Frontal cortex (tissue), 3 donors: ENCODE measurements at regions not wholly inside any gene's neighbourhood (a gene's known extent, or its start where the extent isn't known, plus 50 kb on each side); places are given as distances from the start of the nearest gene placed in this dataset.

Experiments
- DNase-seq, 2 donors: peaks; one replicate each; pipeline ENCODE4 v3.0.0; 2012; ENCODE audit warnings: low spot score in 2 of 2
- FAIRE-seq: peaks from 2 replicates; lab custom pipeline; 2012; peaks lifted over from hg19 to GRCh38; lab: Jason Lieb, UNC
- donor health status: control.
- donor health status: control.
- donor health status: control.

- DNase-seq (no peak), FAIRE-seq (no peak)
Observed at GRCh38 chrX:20364238-20364637, 97.5 kb upstream of the RPS6KA3 start.

- FAIRE-seq (no peak), DNase-seq (no peak)
Observed at GRCh38 chrX:20363275-20363674, 96.6 kb upstream of the RPS6KA3 start.

GRCh38 chrX:20362268-20363267 is 95.9 kb upstream of the RPS6KA3 start:
- DNase-seq (no peak), FAIRE-seq (no peak)

- no peak for FAIRE-seq
- DNase-seq, result no peak
Observed at GRCh38 chrX:20361890-20362262, 95.2 kb upstream of the RPS6KA3 start.

GRCh38 chrX:20361081-20361889 is 94.6 kb upstream of the RPS6KA3 start:
- DNase-seq, result no peak
- FAIRE-seq, result no peak

GRCh38 chrX:20355187-20355586 is 88.5 kb upstream of the RPS6KA3 start:
- no peak for FAIRE-seq
- no peak for DNase-seq

- FAIRE-seq (no peak), DNase-seq (no peak)
Observed at GRCh38 chrX:20354505-20354904, 87.8 kb upstream of the RPS6KA3 start.

- no peak for DNase-seq
- no peak for FAIRE-seq
Observed at GRCh38 chrX:20352935-20353336, 86.2 kb upstream of the RPS6KA3 start.

GRCh38 chrX:20352504-20352903 is 85.8 kb upstream of the RPS6KA3 start:
- FAIRE-seq (no peak), DNase-seq (no peak)

- FAIRE-seq, result no peak
- DNase-seq, result no peak
Observed at GRCh38 chrX:20350596-20350995, 83.9 kb upstream of the RPS6KA3 start.

GRCh38 chrX:20348139-20348538 is 81.4 kb upstream of the RPS6KA3 start:
- FAIRE-seq (no peak), DNase-seq (no peak)

GRCh38 chrX:20347481-20347880 is 80.8 kb upstream of the RPS6KA3 start:
- FAIRE-seq, result no peak
- DNase-seq, result no peak

- no peak for FAIRE-seq
- no peak for DNase-seq
Observed at GRCh38 chrX:20333672-20334071, 67.0 kb upstream of the RPS6KA3 start.

- FAIRE-seq (no peak), DNase-seq (no peak)
Observed at GRCh38 chrX:20330545-20330944, 63.8 kb upstream of the RPS6KA3 start.

- DNase-seq, result no peak
- FAIRE-seq, result no peak
Observed at GRCh38 chrX:20329435-20329834, 62.7 kb upstream of the RPS6KA3 start.

- DNase-seq (no peak), FAIRE-seq (no peak)
Observed at GRCh38 chrX:20325786-20326388, 59.2 kb upstream of the RPS6KA3 start.

- FAIRE-seq, result no peak
Observed at GRCh38 chrX:20322887-20323286, 56.2 kb upstream of the RPS6KA3 start.

GRCh38 chrX:20320461-20321159 is 53.9 kb upstream of the RPS6KA3 start:
- no peak for DNase-seq

More at GRCh38 chrX:20322887-20323286, 56.2 kb upstream of the RPS6KA3 start:
- no peak for DNase-seq

GRCh38 chrX:20319054-20319453 is 52.3 kb upstream of the RPS6KA3 start:
- no peak for FAIRE-seq

More at GRCh38 chrX:20320461-20321159, 53.9 kb upstream of the RPS6KA3 start:
- no peak for FAIRE-seq

GRCh38 chrX:20317873-20318272 is 51.2 kb upstream of the RPS6KA3 start:
- no peak for FAIRE-seq
- DNase-seq, result no peak

More at GRCh38 chrX:20319054-20319453, 52.3 kb upstream of the RPS6KA3 start:
- no peak for DNase-seq
